Astrocyte of the cerebellum (primary cell): ENCODE measurements at regions not wholly inside any gene's neighbourhood (a gene's known extent, or its start where the extent isn't known, plus 50 kb on each side); places are given as distances from the start of the nearest gene placed in this dataset.

Source experiments
- DNase-seq: peaks from one replicate; pipeline ENCODE4 v3.0.0-alpha.2; 2011; ENCODE audit warnings: low read depth
- H3K4me3 ChIP-seq: 2 replicates; pipeline ENCODE4 v1.5.1; 2011; ENCODE audit warnings: mild to moderate bottlenecking, low read depth, low read length, moderate library complexity
- in situ Hi-C: cut with HindIII; loops from 2 replicates; pipeline ENCODE4 v1.10.0; 2017; ENCODE audit warnings: low sequenced_read_pairs
- TF ChIP-seq, protein P1 (sequence below): IDR thresholded peaks from 2 replicates; pipeline ENCODE4 v1.5.1; 2012; ENCODE audit warnings: low read length, low read depth, moderate library complexity, mild to moderate bottlenecking; ENCODE audit errors: missing control alignments

DNA sequence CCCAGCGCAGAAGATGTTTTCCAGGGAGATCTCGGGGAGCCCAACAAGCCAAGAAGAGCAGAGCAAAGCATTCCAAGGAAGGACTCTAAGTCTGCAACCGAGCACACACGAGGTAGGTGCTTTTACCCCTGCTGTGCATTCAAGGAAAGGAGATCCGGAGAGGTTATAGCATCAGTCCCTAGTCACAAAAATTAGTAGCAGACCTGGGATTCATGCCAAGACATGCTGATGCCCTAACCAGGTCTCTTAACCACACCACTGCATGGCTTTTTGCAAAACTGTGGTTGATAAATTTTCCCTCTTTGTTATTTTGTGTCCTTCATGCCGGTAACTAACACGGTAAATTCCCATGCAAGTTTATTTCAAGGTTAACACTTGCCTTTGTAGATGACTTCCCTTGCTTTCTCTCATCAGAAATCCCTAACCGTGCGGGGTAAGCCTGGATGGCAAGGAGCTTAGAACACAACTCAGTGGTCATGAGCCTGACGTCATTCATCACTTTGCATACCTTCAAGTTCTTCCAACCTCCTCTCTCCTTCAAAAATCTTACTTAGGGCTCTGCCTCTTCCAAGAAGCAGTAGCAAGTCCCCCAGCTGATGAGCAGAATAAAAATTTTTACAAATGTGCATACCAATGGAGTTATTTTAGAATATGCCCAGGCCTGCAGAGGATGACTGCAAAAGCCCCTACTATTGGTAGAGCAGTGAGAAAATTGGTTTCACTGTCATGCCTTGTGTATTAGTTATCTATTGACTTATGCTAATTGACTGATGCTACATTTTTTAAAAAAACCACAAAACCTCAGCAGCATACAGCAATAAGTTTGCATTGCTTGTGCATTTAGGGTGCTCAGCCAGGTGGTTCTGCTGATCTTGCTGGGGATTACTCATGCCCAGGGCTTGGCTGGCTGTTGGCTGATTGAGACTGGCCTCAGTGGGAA, 465.1 kb downstream of the MN1 start:
- TF ChIP-seq, protein P1, sequence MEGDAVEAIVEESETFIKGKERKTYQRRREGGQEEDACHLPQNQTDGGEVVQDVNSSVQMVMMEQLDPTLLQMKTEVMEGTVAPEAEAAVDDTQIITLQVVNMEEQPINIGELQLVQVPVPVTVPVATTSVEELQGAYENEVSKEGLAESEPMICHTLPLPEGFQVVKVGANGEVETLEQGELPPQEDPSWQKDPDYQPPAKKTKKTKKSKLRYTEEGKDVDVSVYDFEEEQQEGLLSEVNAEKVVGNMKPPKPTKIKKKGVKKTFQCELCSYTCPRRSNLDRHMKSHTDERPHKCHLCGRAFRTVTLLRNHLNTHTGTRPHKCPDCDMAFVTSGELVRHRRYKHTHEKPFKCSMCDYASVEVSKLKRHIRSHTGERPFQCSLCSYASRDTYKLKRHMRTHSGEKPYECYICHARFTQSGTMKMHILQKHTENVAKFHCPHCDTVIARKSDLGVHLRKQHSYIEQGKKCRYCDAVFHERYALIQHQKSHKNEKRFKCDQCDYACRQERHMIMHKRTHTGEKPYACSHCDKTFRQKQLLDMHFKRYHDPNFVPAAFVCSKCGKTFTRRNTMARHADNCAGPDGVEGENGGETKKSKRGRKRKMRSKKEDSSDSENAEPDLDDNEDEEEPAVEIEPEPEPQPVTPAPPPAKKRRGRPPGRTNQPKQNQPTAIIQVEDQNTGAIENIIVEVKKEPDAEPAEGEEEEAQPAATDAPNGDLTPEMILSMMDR: no peak
- in situ Hi-C loops: no loop called here
- H3K4me3 ChIP-seq: no peak overlapping the region
- DNase-seq: peak; percentile 74

DNA sequence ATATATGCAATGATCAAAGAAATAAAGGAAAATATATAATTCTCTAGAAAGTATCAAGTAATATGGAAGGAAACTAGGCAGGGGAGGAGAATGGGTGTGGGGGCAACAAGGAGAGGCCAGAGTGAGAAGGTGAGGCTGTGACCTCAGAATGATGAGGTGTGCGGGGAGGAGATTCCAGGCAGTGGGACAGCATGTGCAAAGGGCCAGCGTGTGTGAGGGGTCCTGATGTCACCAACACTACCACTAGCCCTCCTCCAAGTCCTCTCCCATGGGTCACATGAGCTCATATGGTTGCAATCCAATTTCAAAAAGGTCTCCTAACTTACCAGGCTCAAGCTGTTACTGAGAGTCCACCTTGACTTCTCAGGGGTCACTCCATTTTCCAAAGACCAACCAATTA, 463.9 kb downstream of the MN1 start:
- no peak overlapping the region for H3K4me3 ChIP-seq
- DNase-seq: no peak
- in situ Hi-C loops: no loop called here
- TF ChIP-seq, protein P1: no peak

DNA sequence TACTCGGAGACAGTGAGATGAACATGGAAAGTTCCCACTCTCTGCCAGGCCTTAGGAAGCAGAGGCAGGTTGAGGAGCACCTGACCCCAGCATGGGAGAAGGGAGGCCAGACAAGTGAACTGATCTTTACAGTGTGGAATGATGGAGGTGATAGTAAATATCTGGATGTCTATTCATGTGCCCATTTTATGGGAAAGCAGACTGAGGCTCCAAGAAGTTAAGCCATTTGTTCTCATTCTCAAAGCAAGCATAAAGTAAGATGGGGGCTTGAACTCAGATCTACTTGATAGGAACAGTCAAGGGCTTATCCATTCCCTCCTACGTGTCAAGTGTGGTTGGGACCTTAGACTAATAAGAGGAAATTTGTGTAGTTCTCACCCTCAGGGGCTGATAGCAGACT, 461.5 kb downstream of the MN1 start:
- TF ChIP-seq, protein P1: no peak
- no peak overlapping the region for H3K4me3 ChIP-seq
- in situ Hi-C loops: loop anchor here (10.0 kb wide), 1 partner anchor 65 kb away; no protein-coding TSS in a partner anchor
- no peak for DNase-seq

DNA sequence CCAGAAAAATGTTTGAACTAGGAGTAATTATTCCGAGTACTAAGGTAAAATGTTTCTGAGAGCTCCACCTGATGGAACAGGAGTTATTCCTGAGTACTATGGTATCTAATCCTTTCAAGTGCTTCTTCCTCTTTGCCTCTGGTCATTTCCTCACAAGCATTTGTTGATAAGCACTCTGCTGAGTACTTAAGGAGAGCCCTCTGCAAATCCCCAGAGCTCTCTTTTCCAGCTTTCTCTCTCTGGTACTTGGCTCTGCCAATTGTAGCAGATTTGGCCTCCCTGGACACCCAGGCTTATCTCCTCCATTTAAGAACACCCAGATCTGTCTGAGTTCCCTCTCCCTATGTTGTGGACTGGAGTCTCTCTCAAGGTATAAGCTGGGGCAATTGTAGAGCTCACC, 457.0 kb downstream of the MN1 start:
- DNase-seq: no peak
- TF ChIP-seq, protein P1: no peak
- in situ Hi-C loops: loop anchor here (10.0 kb wide), 1 partner anchor 60 kb away; no protein-coding TSS in a partner anchor
- no peak overlapping the region for H3K4me3 ChIP-seq

DNA sequence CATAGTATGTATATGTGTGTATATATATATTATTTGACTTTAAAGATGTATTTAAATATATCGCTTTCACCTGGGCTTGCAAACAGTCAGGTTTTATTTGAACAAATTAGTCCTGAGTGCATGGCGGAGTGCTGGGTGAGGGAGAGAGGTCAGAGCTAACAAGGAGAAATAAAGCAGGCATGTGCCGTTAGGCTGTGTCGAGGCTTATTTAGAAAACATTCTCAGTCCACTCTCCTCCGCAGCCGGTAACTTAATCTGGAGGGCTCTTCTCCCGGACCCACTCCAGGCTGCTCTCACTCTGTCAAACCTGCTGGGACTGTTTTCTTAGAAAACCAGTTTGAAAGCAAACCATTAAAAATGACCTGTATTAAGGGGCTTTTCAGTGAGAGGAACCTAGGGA, 455.9 kb downstream of the MN1 start:
- TF ChIP-seq, protein P1: no peak
- DNase-seq: no peak
- in situ Hi-C loops: loop anchor here (10.0 kb wide), 1 partner anchor 59 kb away; no protein-coding TSS in a partner anchor
- no peak overlapping the region for H3K4me3 ChIP-seq

DNA sequence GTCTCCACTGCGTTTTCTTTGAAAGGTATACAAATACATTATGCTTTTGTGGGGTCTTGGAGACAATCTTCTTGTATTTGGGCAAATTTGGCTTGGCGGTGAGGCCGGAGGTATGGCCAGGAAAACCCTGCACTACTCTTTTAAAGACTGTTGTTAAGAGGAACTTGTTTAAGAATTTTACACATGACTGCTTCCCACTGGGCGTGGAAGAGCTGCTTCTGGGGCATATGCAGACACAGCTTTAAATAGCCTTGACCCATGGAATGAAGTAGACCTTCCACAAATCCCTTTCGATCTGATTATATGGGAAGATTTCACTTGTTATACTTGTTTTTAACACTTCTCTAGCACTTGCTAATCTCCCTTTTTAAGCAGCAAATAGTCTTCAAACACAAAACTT, 453.6 kb downstream of the MN1 start:
- DNase-seq: peak; percentile 22
- TF ChIP-seq, protein P1: no peak
- in situ Hi-C loops: loop anchor here (10.0 kb wide), 1 partner anchor 57 kb away; no protein-coding TSS in a partner anchor
- no peak overlapping the region for H3K4me3 ChIP-seq
